Brain microvascular endothelial cell (primary cell): ENCODE measurements at regions not wholly inside any gene's neighbourhood (a gene's known extent, or its start where the extent isn't known, plus 50 kb on each side); places are given as distances from the start of the nearest gene placed in this dataset.

ENCODE experiments used
- DNase-seq: peaks from one replicate; pipeline ENCODE4 v3.0.0-alpha.2; 2020
- H3K27ac ChIP-seq: fragments of 250-450 bp; sonication (Bioruptor Pico); 2 replicates; pipeline ENCODE4 v1.5.1; 2020; ENCODE audit warnings: mild to moderate bottlenecking, moderate library complexity
- H3K27me3 ChIP-seq: fragments of 250-450 bp; sonication (Bioruptor Pico); replicated peaks from 2 replicates; pipeline ENCODE4 v1.5.1; 2020; ENCODE audit warnings: mild to moderate bottlenecking
- H3K36me3 ChIP-seq: fragments of 250-450 bp; sonication (Bioruptor Pico); replicated peaks from 2 replicates; pipeline ENCODE4 v1.5.1; 2020; ENCODE audit warnings: mild to moderate bottlenecking
- H3K4me3 ChIP-seq: 2 replicates; pipeline ENCODE4 v1.5.1; 2011; ENCODE audit warnings: low read depth, mild to moderate bottlenecking, control low read depth, low read length, moderate library complexity
- CTCF ChIP-seq: IDR thresholded peaks from 2 replicates; pipeline ENCODE4 v1.5.1; 2011; ENCODE audit warnings: low read depth, mild to moderate bottlenecking, moderate library complexity, low read length, control low read depth, inconsistent platforms; ENCODE audit errors: missing control alignments
- in situ Hi-C: cut with HindIII; loops from 2 replicates; pipeline ENCODE4 v1.10.0; 2017; ENCODE audit warnings: low sequenced_read_pairs, low pct_ligation_motif_present

- DNase-seq = peak; percentile 30
Measured at GRCh38 chr9:91075279-91075678, 273.7 kb downstream of the SYK start.

GRCh38 chr9:91077624-91078368, 276.2 kb downstream of the SYK start:
- no peak overlapping the region for H3K27ac ChIP-seq
- in situ Hi-C loops = no loop called here
- no peaks in the 10 kb centered on the region for H3K27me3 ChIP-seq
- no peak for DNase-seq
- H3K4me3 ChIP-seq = no peak overlapping the region
- H3K36me3 ChIP-seq = no peaks in the 10 kb centered on the region
- TF ChIP-seq CTCF = no peak

More at GRCh38 chr9:91075279-91075678, 273.7 kb downstream of the SYK start:
- Histone ChIP-seq H3K4me3 (no peak overlapping the region), H3K36me3 (no peaks in the 10 kb centered on the region), H3K27ac (no peak overlapping the region), H3K27me3 (no peaks in the 10 kb centered on the region)
- no peak for TF ChIP-seq CTCF
- in situ Hi-C loops = no loop called here

GRCh38 chr9:91078369-91078695, 276.7 kb downstream of the SYK start:
- Histone ChIP-seq H3K27ac (no peak overlapping the region), H3K27me3 (no peaks in the 10 kb centered on the region), H3K4me3 (no peak overlapping the region), H3K36me3 (no peaks in the 10 kb centered on the region)
- TF ChIP-seq CTCF = no peak
- no peak for DNase-seq
- in situ Hi-C loops = no loop called here

- TF ChIP-seq CTCF = no peak
- no peak for DNase-seq
- in situ Hi-C loops = no loop called here
- Histone ChIP-seq H3K36me3 (no peaks in the 10 kb centered on the region), H3K4me3 (no peak overlapping the region), H3K27ac (no peak overlapping the region), H3K27me3 (no peaks in the 10 kb centered on the region)
Measured at GRCh38 chr9:91082731-91083130, 279.0 kb downstream of the AUH start.

GRCh38 chr9:91084896-91085516, 276.7 kb downstream of the AUH start:
- Histone ChIP-seq H3K4me3 (no peak overlapping the region), H3K27ac (no peak overlapping the region), H3K36me3 (no peaks in the 10 kb centered on the region), H3K27me3 (no peaks in the 10 kb centered on the region)
- in situ Hi-C loops = no loop called here
- DNase-seq = no peak
- TF ChIP-seq CTCF = no peak
